ENCODE measurements at regions not wholly inside any gene's neighbourhood (a gene's known extent, or its start where the extent isn't known, plus 50 kb on each side); places are given as distances from the start of the nearest gene placed in this dataset.
"Not testable (repeated sequence)": the region's sequence is repeated elsewhere in the genome, so short reads cannot be mapped to it uniquely, and the experiment has no call there.

- Mint-ChIP-seq H3K27ac (no peak overlapping the region), H3K9me3 (no peaks in the 10 kb centered on the region), H3K27me3 (no peaks in the 10 kb centered on the region)
Measured at GRCh38 chr5:44914221-44914620, 105.5 kb downstream of the MRPS30 start.

GRCh38 chr5:44919560-44919959, 110.8 kb downstream of the MRPS30 start:
- no peaks in the 10 kb centered on the region for H3K27me3 Mint-ChIP-seq
- no peaks in the 10 kb centered on the region for H3K36me3 Mint-ChIP-seq
- H3K4me3 Mint-ChIP-seq, result no peak overlapping the region
- H3K9me3 Mint-ChIP-seq, result peaks cover 4% of the 10 kb centered on the region
- no peaks in the 10 kb centered on the region for H3K4me1 Mint-ChIP-seq
- DNase-seq, result no peak
- no peak overlapping the region for H3K27ac Mint-ChIP-seq

More at GRCh38 chr5:44914221-44914620, 105.5 kb downstream of the MRPS30 start:
- no peaks in the 10 kb centered on the region for H3K36me3 Mint-ChIP-seq
- no peak for DNase-seq
- no peak overlapping the region for H3K4me3 Mint-ChIP-seq
- no peaks in the 10 kb centered on the region for H3K4me1 Mint-ChIP-seq

DNA sequence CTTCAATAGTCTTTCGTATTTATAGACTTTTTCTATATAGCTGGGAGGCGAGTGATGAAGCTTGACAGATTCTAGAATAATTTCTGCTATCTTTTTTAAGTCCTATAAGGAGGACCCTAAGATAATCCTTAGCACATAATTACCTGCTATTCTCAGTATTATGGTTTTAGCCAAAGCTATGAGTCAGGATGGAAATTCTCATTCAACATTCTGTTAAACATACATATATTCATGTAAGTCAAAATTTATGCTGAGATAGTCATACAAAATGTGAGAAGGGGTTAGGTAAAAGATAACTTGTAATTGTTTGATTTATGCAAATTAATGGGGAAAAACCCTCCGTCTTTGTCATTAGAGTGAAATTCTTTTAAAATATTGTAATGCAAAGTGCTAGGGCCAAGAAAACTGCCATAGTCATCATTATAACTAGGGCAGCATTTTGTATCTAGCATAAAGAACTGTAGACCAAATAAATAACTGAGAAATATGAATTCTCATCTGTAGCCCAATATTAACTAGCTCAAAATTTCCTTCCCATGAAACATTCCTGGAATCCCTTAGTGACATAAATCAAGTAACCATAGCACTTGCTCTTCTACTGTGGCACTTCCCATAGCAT, 118.5 kb downstream of the MRPS30 start:
- Mint-ChIP-seq H3K27ac (no peak overlapping the region), H3K4me3 (no peak overlapping the region), H3K36me3 (no peaks in the 10 kb centered on the region), H3K4me1 (no peaks in the 10 kb centered on the region), H3K27me3 (no peaks in the 10 kb centered on the region), H3K9me3 (peaks cover 6% of the 10 kb centered on the region)
- DNase-seq, result no peak

DNA sequence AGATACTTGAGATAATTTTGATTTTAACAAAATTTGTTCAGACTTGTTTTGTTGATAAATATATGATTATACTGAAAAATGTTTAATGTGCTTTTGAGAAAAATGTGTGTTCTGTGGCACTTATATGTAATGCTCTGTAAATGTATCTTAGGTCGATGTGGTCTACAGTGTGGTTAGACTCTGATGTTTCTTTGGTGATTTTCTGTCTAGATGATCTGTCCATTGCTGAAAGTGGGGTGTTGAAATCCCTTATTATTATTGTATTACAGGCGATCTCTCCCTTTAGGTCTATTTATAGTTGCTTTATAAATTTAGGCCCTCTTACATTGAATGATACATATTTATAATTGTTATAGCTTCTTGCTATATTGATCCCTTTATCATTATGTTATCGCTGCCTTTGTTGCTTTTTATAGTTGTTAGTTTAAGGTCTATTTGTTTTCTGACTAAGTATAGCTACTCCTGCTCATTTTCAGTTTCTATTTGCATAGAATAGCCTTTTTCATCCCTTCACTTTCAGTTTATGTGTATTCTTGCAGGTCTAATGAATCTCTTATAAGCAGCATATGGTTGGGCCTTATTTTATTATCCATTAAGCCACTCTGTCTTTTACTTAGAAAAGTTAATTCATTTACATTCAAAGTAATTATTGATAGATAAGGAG, 124.3 kb downstream of the MRPS30 start:
- no peaks in the 10 kb centered on the region for H3K4me1 Mint-ChIP-seq
- DNase-seq, result no peak
- no peaks in the 10 kb centered on the region for H3K27me3 Mint-ChIP-seq
- peaks cover 7% of the 10 kb centered on the region for H3K9me3 Mint-ChIP-seq
- H3K36me3 Mint-ChIP-seq, result peaks cover 1% of the 10 kb centered on the region
- H3K27ac Mint-ChIP-seq, result no peak overlapping the region
- no peak overlapping the region for H3K4me3 Mint-ChIP-seq

DNA sequence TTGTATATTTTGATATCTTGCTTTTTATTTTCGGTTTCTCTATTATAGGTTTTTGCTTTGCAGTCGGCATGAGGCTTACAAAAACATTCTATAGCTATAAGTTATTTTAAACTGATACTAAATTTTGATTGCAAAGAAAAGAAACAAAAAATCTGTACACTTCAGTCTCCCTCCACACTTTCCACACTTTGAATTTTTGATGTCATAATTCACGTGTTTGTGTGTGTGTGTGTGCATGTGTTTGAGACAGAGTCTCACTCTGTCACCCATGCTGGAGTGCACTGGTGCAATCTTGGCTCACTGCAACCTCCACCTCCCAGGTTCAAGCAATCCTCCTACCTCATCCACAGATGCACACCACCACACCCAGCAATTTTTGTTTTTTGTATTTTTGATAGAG, 124.9 kb downstream of the MRPS30 start:
- no peak overlapping the region for H3K27ac Mint-ChIP-seq
- H3K4me1 Mint-ChIP-seq, result no peaks in the 10 kb centered on the region
- H3K9me3 Mint-ChIP-seq, result peaks cover 7% of the 10 kb centered on the region
- peaks cover 1% of the 10 kb centered on the region for H3K36me3 Mint-ChIP-seq
- H3K4me3 Mint-ChIP-seq, result no peak overlapping the region
- DNase-seq, result no peak
- no peaks in the 10 kb centered on the region for H3K27me3 Mint-ChIP-seq

- no peak for DNase-seq
- no peaks in the 10 kb centered on the region for H3K4me1 Mint-ChIP-seq
- H3K9me3 Mint-ChIP-seq, result peaks cover 9% of the 10 kb centered on the region
- no peaks in the 10 kb centered on the region for H3K27me3 Mint-ChIP-seq
- H3K36me3 Mint-ChIP-seq, result peaks cover 1% of the 10 kb centered on the region
- no peak overlapping the region for H3K27ac Mint-ChIP-seq
- H3K4me3 Mint-ChIP-seq, result no peak overlapping the region
Measured at GRCh38 chr5:44935262-44935661, 126.5 kb downstream of the MRPS30 start.

DNA sequence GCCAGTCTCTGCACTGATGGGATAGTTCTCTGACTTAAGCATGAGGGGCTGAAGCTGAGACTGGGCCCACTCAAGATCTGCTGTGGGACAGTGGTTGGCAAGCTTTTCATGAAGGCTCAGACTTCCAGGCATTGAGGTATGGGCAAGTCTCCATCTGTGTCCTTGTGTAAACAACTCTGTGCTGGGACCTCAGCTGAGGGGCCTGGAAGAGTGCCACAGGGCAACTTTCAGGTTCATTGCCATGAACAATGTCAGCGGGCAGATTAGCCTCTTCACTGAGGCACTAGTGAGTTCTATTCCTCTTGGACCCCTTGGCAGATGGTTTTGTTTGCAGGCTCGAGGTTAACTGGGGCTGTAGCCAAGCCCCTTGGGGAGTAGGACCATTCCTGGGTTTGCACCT, 127.1 kb downstream of the MRPS30 start:
- peaks cover 1% of the 10 kb centered on the region for H3K36me3 Mint-ChIP-seq
- H3K4me1 Mint-ChIP-seq, result no peaks in the 10 kb centered on the region
- no peak overlapping the region for H3K4me3 Mint-ChIP-seq
- no peak overlapping the region for H3K27ac Mint-ChIP-seq
- H3K9me3 Mint-ChIP-seq, result peaks cover 9% of the 10 kb centered on the region
- DNase-seq, result no peak
- H3K27me3 Mint-ChIP-seq, result no peaks in the 10 kb centered on the region

- no peak overlapping the region for H3K27ac Mint-ChIP-seq
- H3K4me1 Mint-ChIP-seq, result peaks cover 6% of the 10 kb centered on the region
- H3K36me3 Mint-ChIP-seq, result no peaks in the 10 kb centered on the region
Measured at GRCh38 chr5:44942524-44943001, 133.8 kb downstream of the MRPS30 start.

DNA sequence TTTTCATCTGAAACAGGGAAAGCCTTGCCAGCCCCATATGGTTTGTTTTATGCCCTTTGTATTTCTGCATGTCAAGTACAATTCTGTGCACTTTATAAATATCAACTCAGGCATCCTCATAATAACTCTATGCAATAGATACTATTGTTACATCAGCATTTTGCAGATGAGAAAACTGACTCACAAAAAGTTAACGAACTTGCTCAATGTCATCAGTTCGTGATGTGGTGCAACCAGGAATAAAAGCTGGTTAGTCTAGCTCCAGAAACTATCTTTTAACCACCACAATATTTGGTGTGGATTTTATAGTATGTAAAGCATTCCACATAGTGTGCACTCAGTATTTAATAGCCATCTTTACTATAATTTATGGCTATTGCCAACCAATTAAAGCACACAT, 134.9 kb downstream of the MRPS30 start:
- peaks cover 6% of the 10 kb centered on the region for H3K4me1 Mint-ChIP-seq
- H3K27ac Mint-ChIP-seq, result no peak overlapping the region
- H3K27me3 Mint-ChIP-seq, result no peaks in the 10 kb centered on the region
- peaks cover 4% of the 10 kb centered on the region for H3K9me3 Mint-ChIP-seq
- H3K4me3 Mint-ChIP-seq, result no peak overlapping the region
- DNase-seq, result no peak
- no peaks in the 10 kb centered on the region for H3K36me3 Mint-ChIP-seq

More at GRCh38 chr5:44942524-44943001, 133.8 kb downstream of the MRPS30 start:
- no peaks in the 10 kb centered on the region for H3K27me3 Mint-ChIP-seq
- no peak overlapping the region for H3K4me3 Mint-ChIP-seq
- H3K9me3 Mint-ChIP-seq, result peaks cover 4% of the 10 kb centered on the region
- no peak for DNase-seq

DNA sequence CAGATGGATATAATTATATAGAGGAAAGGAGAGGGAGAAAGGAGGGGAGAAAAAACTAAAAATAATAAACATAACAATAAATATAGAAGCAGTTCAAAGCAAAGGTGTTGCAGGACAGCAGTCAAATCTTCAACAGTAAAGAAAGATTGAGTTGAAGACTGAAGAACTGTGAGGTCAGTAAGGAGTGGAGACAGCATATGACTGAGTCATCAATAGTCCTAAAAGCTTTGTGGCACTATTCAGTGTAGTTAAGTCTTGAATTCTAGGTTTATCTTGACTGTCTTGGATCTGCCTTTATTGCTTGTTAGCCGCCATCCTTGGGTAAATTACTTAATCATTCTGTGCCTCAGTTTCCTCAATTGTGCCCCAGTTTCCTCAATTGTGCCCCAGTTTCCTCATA, 137.0 kb downstream of the MRPS30 start:
- Mint-ChIP-seq H3K4me1 (peaks cover 6% of the 10 kb centered on the region), H3K36me3 (no peaks in the 10 kb centered on the region), H3K27ac (no peak overlapping the region), H3K27me3 (no peaks in the 10 kb centered on the region), H3K9me3 (no peaks in the 10 kb centered on the region), H3K4me3 (no peak overlapping the region)
- DNase-seq, result no peak

GRCh38 chr5:44949687-44950086, 140.9 kb downstream of the MRPS30 start:
- Mint-ChIP-seq H3K4me1 (peaks cover 5% of the 10 kb centered on the region), H3K27ac (no peak overlapping the region), H3K9me3 (no peaks in the 10 kb centered on the region), H3K36me3 (no peaks in the 10 kb centered on the region), H3K4me3 (no peak overlapping the region), H3K27me3 (no peaks in the 10 kb centered on the region)
- no peak for DNase-seq

DNA sequence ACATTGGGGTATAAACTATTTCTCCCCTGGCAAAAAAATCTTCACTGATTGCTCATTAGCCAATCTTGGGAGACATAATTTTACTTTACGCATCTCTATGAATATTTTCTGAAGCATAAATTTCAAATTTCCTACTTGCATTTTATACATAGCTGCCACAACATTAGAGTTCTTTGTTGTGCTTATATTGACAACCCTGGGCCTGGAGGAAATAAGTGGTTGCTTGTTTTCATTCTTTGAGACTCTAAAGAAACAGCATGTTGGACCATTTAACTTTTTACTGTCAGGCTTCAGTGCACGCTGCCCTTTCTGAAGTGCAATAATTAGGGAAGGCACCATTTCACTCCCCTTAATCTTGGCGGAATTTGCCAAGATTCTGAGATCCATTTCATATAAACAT, 142.6 kb downstream of the MRPS30 start:
- no peak overlapping the region for H3K4me3 Mint-ChIP-seq
- H3K27me3 Mint-ChIP-seq, result no peaks in the 10 kb centered on the region
- H3K4me1 Mint-ChIP-seq, result peaks cover 1% of the 10 kb centered on the region
- no peaks in the 10 kb centered on the region for H3K36me3 Mint-ChIP-seq
- H3K27ac Mint-ChIP-seq, result no peak overlapping the region
- no peaks in the 10 kb centered on the region for H3K9me3 Mint-ChIP-seq
- no peak for DNase-seq

DNA sequence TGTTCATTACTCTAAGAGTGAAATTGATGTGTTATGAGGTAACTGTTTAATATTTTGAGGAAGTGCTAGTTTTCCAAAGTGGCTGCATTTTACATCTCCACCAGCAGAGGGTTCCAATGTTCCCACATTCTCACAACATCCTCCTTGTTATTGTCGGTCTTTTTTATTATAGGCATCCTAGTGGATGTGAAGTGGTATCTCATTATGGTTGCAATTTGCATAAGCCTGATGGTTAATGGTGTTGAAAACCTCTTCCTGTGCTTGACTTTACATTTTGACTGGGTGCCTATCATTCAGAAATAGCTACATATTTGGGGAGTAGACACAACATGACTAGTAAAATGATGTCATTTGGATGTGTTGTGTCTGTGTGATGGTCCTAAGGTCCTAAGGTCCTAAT, 143.6 kb downstream of the MRPS30 start:
- H3K27me3 Mint-ChIP-seq, result no peaks in the 10 kb centered on the region
- no peaks in the 10 kb centered on the region for H3K36me3 Mint-ChIP-seq
- no peak for DNase-seq
- no peaks in the 10 kb centered on the region for H3K9me3 Mint-ChIP-seq
- H3K4me3 Mint-ChIP-seq, result no peak overlapping the region
- H3K4me1 Mint-ChIP-seq, result peaks cover 1% of the 10 kb centered on the region
- H3K27ac Mint-ChIP-seq, result no peak overlapping the region

GRCh38 chr5:44953078-44953477, 144.3 kb downstream of the MRPS30 start:
- H3K27me3 Mint-ChIP-seq, result no peaks in the 10 kb centered on the region
- no peaks in the 10 kb centered on the region for H3K36me3 Mint-ChIP-seq
- H3K4me1 Mint-ChIP-seq, result peaks cover 1% of the 10 kb centered on the region
- H3K4me3 Mint-ChIP-seq, result no peak overlapping the region
- H3K27ac Mint-ChIP-seq, result no peak overlapping the region
- no peak for DNase-seq
- no peaks in the 10 kb centered on the region for H3K9me3 Mint-ChIP-seq

DNA sequence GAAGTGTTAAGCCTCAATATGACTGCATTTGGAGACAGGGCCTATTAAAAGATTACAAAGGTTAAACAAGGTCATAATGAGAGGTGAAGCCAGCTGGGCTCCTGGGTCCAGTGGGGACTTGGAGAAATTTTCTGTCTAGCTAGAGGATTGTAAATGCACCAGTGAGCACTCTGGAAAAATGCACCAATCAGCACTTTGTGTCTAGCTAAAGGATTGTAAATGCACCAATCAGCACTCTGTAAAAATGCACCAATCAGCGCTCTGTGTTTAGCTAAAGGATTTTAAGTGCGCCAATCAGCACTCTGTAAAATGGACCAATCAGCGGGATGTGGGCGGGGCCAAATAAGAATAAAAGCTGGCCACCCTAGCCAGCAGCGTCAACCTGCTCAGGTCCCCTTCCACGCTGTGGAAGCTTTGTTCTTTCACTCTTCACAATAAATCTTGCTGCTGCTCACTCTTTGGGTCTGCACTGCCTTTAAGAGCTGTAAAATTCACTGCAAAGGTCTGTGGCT, 150.3 kb downstream of the MRPS30 start:
- not testable (repeated sequence) for H3K27ac Mint-ChIP-seq, H3K4me1 Mint-ChIP-seq, H3K36me3 Mint-ChIP-seq, DNase-seq, H3K9me3 Mint-ChIP-seq, H3K27me3 Mint-ChIP-seq, H3K4me3 Mint-ChIP-seq

DNA sequence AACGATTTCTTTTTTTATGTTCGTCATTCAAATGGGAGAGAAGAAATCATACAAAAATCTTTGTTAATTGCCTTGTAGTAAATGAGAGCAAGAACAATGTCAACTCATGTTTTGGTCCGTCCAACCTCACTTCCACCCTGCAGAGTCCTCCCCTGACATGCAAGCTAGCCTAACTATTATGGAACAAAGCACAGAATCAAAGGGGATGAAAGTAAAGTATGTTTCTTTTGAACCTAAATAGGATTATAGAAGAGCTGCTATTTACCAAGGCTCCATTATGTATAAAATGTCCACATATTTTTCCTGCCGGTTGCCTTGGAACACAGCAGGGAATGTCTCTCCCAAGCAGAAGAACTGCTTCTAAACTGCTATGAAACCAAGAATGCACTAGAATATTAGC, 161.1 kb downstream of the MRPS30 start:
- no peak for DNase-seq
- Mint-ChIP-seq H3K4me3 (no peak overlapping the region), H3K9me3 (no peaks in the 10 kb centered on the region), H3K27me3 (no peaks in the 10 kb centered on the region), H3K27ac (no peak overlapping the region), H3K36me3 (no peaks in the 10 kb centered on the region), H3K4me1 (no peaks in the 10 kb centered on the region)
